AG09309 (cell line): ENCODE measurements at regions not wholly inside any gene's neighbourhood (a gene's known extent, or its start where the extent isn't known, plus 50 kb on each side); places are given as distances from the start of the nearest gene placed in this dataset.

Experiments used
- DNase-seq: peaks from one replicate; pipeline ENCODE4 v3.0.0-alpha.2; 2010; ENCODE audit warnings: low read depth
- H3K4me3 ChIP-seq: 2 replicates; pipeline ENCODE4 v1.5.1; 2011; ENCODE audit warnings: mild to moderate bottlenecking, low read depth, low read length, moderate library complexity; ENCODE audit not compliant: control insufficient read depth
- CTCF ChIP-seq: IDR thresholded peaks from 2 replicates; pipeline ENCODE4 v1.5.1; 2011; ENCODE audit warnings: mild to moderate bottlenecking, low read depth, low read length, inconsistent platforms; ENCODE audit not compliant: insufficient read depth, control insufficient read depth; ENCODE audit errors: missing control alignments

- no peak overlapping the region for H3K4me3 ChIP-seq
- TF ChIP-seq CTCF: no peak
- no peak for DNase-seq
Observed at GRCh38 chrX:131801066-131801465, 222.0 kb upstream of the STK26 start.

GRCh38 chrX:131801911-131802310, 221.2 kb upstream of the STK26 start:
- no peak for TF ChIP-seq CTCF
- DNase-seq: no peak
- no peak overlapping the region for H3K4me3 ChIP-seq

GRCh38 chrX:131802836-131803626, 220.1 kb upstream of the STK26 start:
- peak overlapping the region; percentile 47 for H3K4me3 ChIP-seq
- TF ChIP-seq CTCF: peak; percentile 86
- no peak for DNase-seq

GRCh38 chrX:131812847-131813825, 210.0 kb upstream of the STK26 start:
- peak; percentile 70 for DNase-seq
- H3K4me3 ChIP-seq: peak overlapping the region; percentile 47

GRCh38 chrX:131816551-131817136, 206.5 kb upstream of the STK26 start:
- peak; percentile 71 for DNase-seq
- peak overlapping the region; percentile 10 for H3K4me3 ChIP-seq
- peak; percentile 54 for TF ChIP-seq CTCF

More at GRCh38 chrX:131812847-131813825, 210.0 kb upstream of the STK26 start:
- TF ChIP-seq CTCF: peak; percentile 56

- no peak for TF ChIP-seq CTCF
- no peak for DNase-seq
- no peak overlapping the region for H3K4me3 ChIP-seq
Observed at GRCh38 chrX:131818297-131818936, 204.7 kb upstream of the STK26 start.
